ENCODE measurements at regions not wholly inside any gene's neighbourhood (a gene's known extent, or its start where the extent isn't known, plus 50 kb on each side); places are given as distances from the start of the nearest gene placed in this dataset.

DNA sequence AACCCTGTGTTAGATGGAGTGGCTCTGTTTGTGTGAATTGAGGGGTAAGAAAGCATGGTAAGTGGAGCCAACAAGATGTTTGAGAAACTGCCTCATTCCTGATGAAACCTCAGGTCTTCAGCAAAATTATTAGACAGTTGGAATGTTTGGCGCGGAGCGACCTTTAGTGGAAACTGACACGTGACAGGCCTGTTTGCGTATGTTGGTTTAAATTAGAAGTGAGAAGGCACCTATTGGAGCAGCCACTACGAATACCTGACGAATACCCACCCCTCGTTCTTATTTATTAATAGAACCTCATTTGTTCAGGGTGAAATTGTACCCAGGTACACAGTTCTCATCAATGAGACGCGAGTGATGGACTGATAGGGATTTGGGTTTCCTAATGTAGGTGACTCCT lies 63.2 kb upstream of the MIR17HG start:
- no peak for TF ChIP-seq EP300 (IDR thresholded peaks at IDR 0.05)
- no peak for TF ChIP-seq CTCF (IDR thresholded peaks at IDR 0.05)

All from ovary (tissue), 3 donors.